ENCODE measurements at regions not wholly inside any gene's neighbourhood (a gene's known extent, or its start where the extent isn't known, plus 50 kb on each side); places are given as distances from the start of the nearest gene placed in this dataset.

DNA sequence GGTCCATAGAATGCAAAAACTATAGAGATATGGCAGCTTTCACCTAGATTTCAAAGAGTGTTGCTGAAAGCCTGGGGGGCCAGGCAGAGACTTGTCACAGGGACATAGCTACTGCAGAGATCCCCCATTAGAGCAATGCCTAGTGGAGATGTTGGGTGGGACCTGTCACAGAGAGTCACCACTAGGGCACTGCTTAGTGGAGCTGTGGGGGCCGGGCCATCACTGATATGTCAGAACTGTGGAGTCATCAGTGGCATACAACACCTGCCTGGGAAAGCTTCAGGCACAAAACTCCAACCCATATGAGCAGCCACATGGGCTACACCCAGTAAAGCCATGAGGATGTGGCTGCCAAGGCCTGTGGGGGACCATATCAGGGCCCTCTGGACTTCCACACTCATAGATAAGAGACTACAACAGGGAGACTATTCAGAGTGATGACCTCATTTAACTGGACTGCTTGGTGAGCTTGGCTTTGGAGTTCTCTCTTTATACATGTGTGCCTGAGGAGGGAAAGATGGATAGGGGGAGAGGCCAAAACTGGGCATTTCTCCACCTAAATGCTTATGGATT, 176.3 kb downstream of the ZNF621 start:
- POLR2A ChIA-PET: no interaction called here
- Histone ChIP-seq H3K27ac (ENCODE audit: low read depth, low read length, poor library complexity, severe bottlenecking) (no peak overlapping the region), H3K4me3 (ENCODE audit: low read depth, low read length, poor library complexity, severe bottlenecking) (no peak overlapping the region), H3K36me3 (ENCODE audit: insufficient read depth, low read length) (no peaks in the 10 kb centered on the region), H3K9me2 (ENCODE audit: insufficient read depth, low read length) (no peaks in the 10 kb centered on the region), H3K4me2 (ENCODE audit: low read length) (no peak overlapping the region), H3K79me2 (ENCODE audit: insufficient read depth, low read depth, low read length) (no peaks in the 10 kb centered on the region), H4K20me1 (ENCODE audit: insufficient read depth, low read length) (no peaks in the 10 kb centered on the region), H2AFZ (ENCODE audit: low read length) (no peak overlapping the region), H3K4me1 (ENCODE audit: insufficient read depth, low read length, poor library complexity, severe bottlenecking) (no peaks in the 10 kb centered on the region), H3K9me3 (ENCODE audit: low read length) (peaks cover 9% of the 10 kb centered on the region; the same call in 1 of the 2 replicates)
- intact Hi-C loops (cut with micrococcal nuclease; ENCODE audit: unreplicated experiment): no loop called here
- no peak for TF ChIP-seq EZH2phosphoT487 (IDR thresholded peaks at IDR 0.05; ENCODE audit: borderline replicate concordance, low read depth, low read length)
- TF ChIP-seq, protein P1, sequence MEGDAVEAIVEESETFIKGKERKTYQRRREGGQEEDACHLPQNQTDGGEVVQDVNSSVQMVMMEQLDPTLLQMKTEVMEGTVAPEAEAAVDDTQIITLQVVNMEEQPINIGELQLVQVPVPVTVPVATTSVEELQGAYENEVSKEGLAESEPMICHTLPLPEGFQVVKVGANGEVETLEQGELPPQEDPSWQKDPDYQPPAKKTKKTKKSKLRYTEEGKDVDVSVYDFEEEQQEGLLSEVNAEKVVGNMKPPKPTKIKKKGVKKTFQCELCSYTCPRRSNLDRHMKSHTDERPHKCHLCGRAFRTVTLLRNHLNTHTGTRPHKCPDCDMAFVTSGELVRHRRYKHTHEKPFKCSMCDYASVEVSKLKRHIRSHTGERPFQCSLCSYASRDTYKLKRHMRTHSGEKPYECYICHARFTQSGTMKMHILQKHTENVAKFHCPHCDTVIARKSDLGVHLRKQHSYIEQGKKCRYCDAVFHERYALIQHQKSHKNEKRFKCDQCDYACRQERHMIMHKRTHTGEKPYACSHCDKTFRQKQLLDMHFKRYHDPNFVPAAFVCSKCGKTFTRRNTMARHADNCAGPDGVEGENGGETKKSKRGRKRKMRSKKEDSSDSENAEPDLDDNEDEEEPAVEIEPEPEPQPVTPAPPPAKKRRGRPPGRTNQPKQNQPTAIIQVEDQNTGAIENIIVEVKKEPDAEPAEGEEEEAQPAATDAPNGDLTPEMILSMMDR (conservative IDR thresholded peaks at IDR 0.05; ENCODE audit: low read length): no peak
- CTCF ChIA-PET (ENCODE audit: unreplicated experiment): interaction anchor here (0.5 kb wide), 1 partner anchor 242 kb away, joined by 3 read pairs; no protein-coding TSS in a partner anchor
- no TSS peak for BruUV-seq (replicated peaks)
- no peak for DNase-seq (ENCODE audit: low spot score)

DNA sequence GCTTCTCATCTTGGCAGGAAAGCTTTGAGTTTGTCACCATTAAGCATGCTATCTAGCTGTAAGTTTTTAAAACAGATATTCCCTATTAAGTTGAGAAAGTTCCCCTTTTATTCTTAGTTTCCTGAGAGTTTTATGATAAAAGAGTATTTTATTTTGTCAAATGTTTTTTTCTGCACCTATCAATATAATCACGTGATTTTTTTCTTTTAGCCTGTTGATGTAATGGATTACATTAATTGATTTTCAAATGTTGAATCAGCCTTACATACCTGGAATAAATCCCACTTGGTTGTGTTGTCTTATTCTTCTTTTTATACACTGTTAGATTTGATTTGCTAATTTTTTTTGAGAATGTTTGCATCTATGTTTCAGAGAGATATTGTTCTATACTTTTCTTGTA, 179.5 kb downstream of the ZNF621 start:
- ChIA-PET POLR2A (interaction anchor here (0.6 kb wide), 1 partner anchor 510 kb away, joined by 4 read pairs; no protein-coding TSS in a partner anchor), CTCF (ENCODE audit: unreplicated experiment) (no interaction called here)
- no peaks in the 10 kb centered on the region for H3K36me3 ChIP-seq (ENCODE audit: insufficient read depth, low read length)
- peaks cover 9% of the 10 kb centered on the region; the same call in 1 of the 2 replicates for H3K9me3 ChIP-seq (ENCODE audit: low read length)
- H3K4me2 ChIP-seq (ENCODE audit: low read length): no peak overlapping the region
- H2AFZ ChIP-seq (ENCODE audit: low read length): no peak overlapping the region
- H3K4me3 ChIP-seq (ENCODE audit: low read depth, low read length, poor library complexity, severe bottlenecking): no peak overlapping the region
- BruUV-seq (replicated peaks): no TSS peak
- no peak for DNase-seq (ENCODE audit: low spot score)
- H3K27ac ChIP-seq (ENCODE audit: low read depth, low read length, poor library complexity, severe bottlenecking): no peak overlapping the region
- H3K79me2 ChIP-seq (ENCODE audit: insufficient read depth, low read depth, low read length): no peaks in the 10 kb centered on the region
- TF ChIP-seq, protein P1 (conservative IDR thresholded peaks at IDR 0.05; ENCODE audit: low read length): no peak
- no peak for TF ChIP-seq EZH2phosphoT487 (IDR thresholded peaks at IDR 0.05; ENCODE audit: borderline replicate concordance, low read depth, low read length)
- intact Hi-C loops (cut with micrococcal nuclease; ENCODE audit: unreplicated experiment): no loop called here
- H3K4me1 ChIP-seq (ENCODE audit: insufficient read depth, low read length, poor library complexity, severe bottlenecking): peaks cover 3% of the 10 kb centered on the region
- H3K9me2 ChIP-seq (ENCODE audit: insufficient read depth, low read length): no peaks in the 10 kb centered on the region
- no peaks in the 10 kb centered on the region for H4K20me1 ChIP-seq (ENCODE audit: insufficient read depth, low read length)

DNA sequence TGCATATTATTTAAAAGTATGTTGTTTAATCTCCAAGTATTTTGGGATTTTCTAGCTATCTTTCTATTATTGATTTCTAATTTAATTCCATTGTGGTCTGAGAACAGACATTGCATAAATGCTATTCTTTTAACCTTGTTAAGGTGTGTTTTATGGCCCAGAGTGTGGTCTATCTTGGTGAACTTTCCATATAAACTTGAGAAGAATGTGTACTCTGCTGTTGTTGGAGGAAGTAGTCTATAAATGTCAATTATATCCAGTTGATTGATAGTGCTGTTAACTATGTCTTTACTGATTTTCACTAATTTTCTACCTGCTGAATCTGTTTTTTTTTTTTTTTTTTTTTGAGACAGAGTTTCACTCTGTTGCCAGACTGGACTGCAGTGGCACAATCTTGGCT, 180.9 kb downstream of the ZNF621 start:
- DNase-seq (ENCODE audit: low spot score): no peak
- Histone ChIP-seq H3K9me2 (ENCODE audit: insufficient read depth, low read length) (no peaks in the 10 kb centered on the region), H2AFZ (ENCODE audit: low read length) (no peak overlapping the region), H3K9me3 (ENCODE audit: low read length) (peaks cover 9% of the 10 kb centered on the region; the same call in 1 of the 2 replicates), H3K4me3 (ENCODE audit: low read depth, low read length, poor library complexity, severe bottlenecking) (no peak overlapping the region), H3K4me1 (ENCODE audit: insufficient read depth, low read length, poor library complexity, severe bottlenecking) (peaks cover 3% of the 10 kb centered on the region), H4K20me1 (ENCODE audit: insufficient read depth, low read length) (no peaks in the 10 kb centered on the region), H3K36me3 (ENCODE audit: insufficient read depth, low read length) (no peaks in the 10 kb centered on the region), H3K79me2 (ENCODE audit: insufficient read depth, low read depth, low read length) (no peaks in the 10 kb centered on the region), H3K4me2 (ENCODE audit: low read length) (no peak overlapping the region), H3K27ac (ENCODE audit: low read depth, low read length, poor library complexity, severe bottlenecking) (no peak overlapping the region)
- ChIA-PET CTCF (ENCODE audit: unreplicated experiment) (no interaction called here), POLR2A (no interaction called here)
- TF ChIP-seq EZH2phosphoT487 (IDR thresholded peaks at IDR 0.05; ENCODE audit: borderline replicate concordance, low read depth, low read length): no peak
- TF ChIP-seq, protein P1 (conservative IDR thresholded peaks at IDR 0.05; ENCODE audit: low read length): no peak
- intact Hi-C loops (cut with micrococcal nuclease; ENCODE audit: unreplicated experiment): no loop called here
- BruUV-seq (replicated peaks): no TSS peak

Data from OCI-LY7 (cell line).